GM12873 (cell line): ENCODE measurements at regions not wholly inside any gene's neighbourhood (a gene's known extent, or its start where the extent isn't known, plus 50 kb on each side); places are given as distances from the start of the nearest gene placed in this dataset.

Source experiments
- CTCF ChIP-seq: IDR thresholded peaks from 2 replicates; pipeline ENCODE4 v1.5.1; 2012; ENCODE audit warnings: low read depth, mild to moderate bottlenecking, moderate library complexity, low read length, control low read depth; ENCODE audit not compliant: insufficient read depth; ENCODE audit errors: missing control alignments

- no peak for TF ChIP-seq CTCF
Measured at GRCh38 chr15:39211108-39211979, 369.5 kb upstream of the THBS1 start.

GRCh38 chr15:39213385-39213840 lies 367.5 kb upstream of the THBS1 start:
- TF ChIP-seq CTCF = no peak

- no peak for TF ChIP-seq CTCF
Measured at GRCh38 chr15:39215015-39215414, 365.9 kb upstream of the THBS1 start.

GRCh38 chr15:39216816-39217215 lies 364.1 kb upstream of the THBS1 start:
- TF ChIP-seq CTCF = no peak

- no peak for TF ChIP-seq CTCF
Measured at GRCh38 chr15:39219608-39220007, 361.3 kb upstream of the THBS1 start.

- TF ChIP-seq CTCF = no peak
Measured at GRCh38 chr15:39226169-39226937, 354.5 kb upstream of the THBS1 start.

- no peak for TF ChIP-seq CTCF
Measured at GRCh38 chr15:39227001-39227400, 353.9 kb upstream of the THBS1 start.
